NT2/D1 (cell line): ENCODE measurements at regions not wholly inside any gene's neighbourhood (a gene's known extent, or its start where the extent isn't known, plus 50 kb on each side); places are given as distances from the start of the nearest gene placed in this dataset.
"Not testable (repeated sequence)": the region's sequence is repeated elsewhere in the genome, so short reads cannot be mapped to it uniquely, and the experiment has no call there.

Experiments
- DNase-seq: peaks from one replicate; pipeline ENCODE4 v3.0.0-alpha.2; 2011; ENCODE audit warnings: low read depth, low spot score
- H3K27me3 ChIP-seq: 2 replicates; pipeline ENCODE4 v1.6.0; 2011; ENCODE audit warnings: mild to moderate bottlenecking; ENCODE audit not compliant: insufficient read length, insufficient read depth
- H3K36me3 ChIP-seq: 2 replicates; pipeline ENCODE4 v1.6.1; 2011; ENCODE audit warnings: mild to moderate bottlenecking, low read length, mixed read lengths; ENCODE audit not compliant: insufficient read depth, insufficient read length
- H3K4me1 ChIP-seq: 2 replicates; pipeline ENCODE4 v1.5.1; 2011; ENCODE audit not compliant: insufficient read depth, insufficient read length
- H3K4me3 ChIP-seq: 2 replicates; pipeline ENCODE4 v1.5.1; 2011; ENCODE audit warnings: low read depth; ENCODE audit not compliant: insufficient read length
- H3K9ac ChIP-seq: 2 replicates; pipeline ENCODE4 v1.6.0; 2011; ENCODE audit warnings: low read depth; ENCODE audit not compliant: insufficient read length
- H3K9me3 ChIP-seq: 2 replicates; pipeline ENCODE4 v1.5.1; 2011; ENCODE audit warnings: mild to moderate bottlenecking, low read length; ENCODE audit not compliant: insufficient read depth
- SUZ12 ChIP-seq: IDR thresholded peaks from 2 replicates; pipeline ENCODE4 v1.6.1; 2011; ENCODE audit not compliant: insufficient read length, insufficient read depth; ENCODE audit errors: extremely low read depth
- YY1 ChIP-seq: IDR thresholded peaks from 2 replicates; pipeline ENCODE4 v1.6.1; 2011; ENCODE audit not compliant: insufficient read length, insufficient read depth
- ZNF274 ChIP-seq: IDR thresholded peaks from 2 replicates; pipeline ENCODE4 v1.6.1; 2011; ENCODE audit warnings: mild to moderate bottlenecking, low read depth, low read length

GRCh38 chr11:100498780-100499179 is 188.3 kb upstream of the ARHGAP42 start:
- Histone ChIP-seq H3K9me3 (no peaks in the 10 kb centered on the region), H3K27me3 (no peaks in the 10 kb centered on the region), H3K4me3 (no peak overlapping the region), H3K9ac (no peak overlapping the region), H3K36me3 (no peaks in the 10 kb centered on the region), H3K4me1 (no peaks in the 10 kb centered on the region)
- DNase-seq, result no peak
- no peak for TF ChIP-seq SUZ12
- no peak for TF ChIP-seq YY1
- no peak for TF ChIP-seq ZNF274

GRCh38 chr11:100501450-100501849 is 185.6 kb upstream of the ARHGAP42 start:
- DNase-seq, result no peak
- Histone ChIP-seq H3K9me3 (no peaks in the 10 kb centered on the region), H3K4me3 (no peak overlapping the region), H3K4me1 (no peaks in the 10 kb centered on the region), H3K36me3 (no peaks in the 10 kb centered on the region), H3K9ac (no peak overlapping the region), H3K27me3 (no peaks in the 10 kb centered on the region)
- TF ChIP-seq ZNF274 (no peak), YY1 (no peak), SUZ12 (no peak)

- no peak overlapping the region for H3K9ac ChIP-seq
- H3K4me1 ChIP-seq, result no peaks in the 10 kb centered on the region
- H3K36me3 ChIP-seq, result no peaks in the 10 kb centered on the region
- H3K4me3 ChIP-seq, result no peak overlapping the region
- no peaks in the 10 kb centered on the region for H3K9me3 ChIP-seq
- no peak for DNase-seq
- H3K27me3 ChIP-seq, result no peaks in the 10 kb centered on the region
- TF ChIP-seq YY1 (no peak), SUZ12 (no peak)
Observed at GRCh38 chr11:100512475-100512874, 174.6 kb upstream of the ARHGAP42 start.

GRCh38 chr11:100515087-100515486 is 172.0 kb upstream of the ARHGAP42 start:
- Histone ChIP-seq H3K9me3 (no peaks in the 10 kb centered on the region), H3K4me3 (no peak overlapping the region), H3K36me3 (no peaks in the 10 kb centered on the region), H3K4me1 (no peaks in the 10 kb centered on the region), H3K27me3 (no peaks in the 10 kb centered on the region), H3K9ac (no peak overlapping the region)
- DNase-seq, result peak; percentile 39
- TF ChIP-seq ZNF274 (no peak), SUZ12 (no peak), YY1 (no peak)

GRCh38 chr11:100525197-100525596 is 161.9 kb upstream of the ARHGAP42 start:
- TF ChIP-seq ZNF274, result no peak
- TF ChIP-seq YY1, result no peak
- TF ChIP-seq SUZ12, result no peak
- Histone ChIP-seq H3K9ac (no peak overlapping the region), H3K4me1 (no peaks in the 10 kb centered on the region), H3K4me3 (no peak overlapping the region), H3K27me3 (no peaks in the 10 kb centered on the region), H3K9me3 (peaks cover 14% of the 10 kb centered on the region), H3K36me3 (no peaks in the 10 kb centered on the region)
- no peak for DNase-seq

- H3K9me3 ChIP-seq, result peaks cover 14% of the 10 kb centered on the region
- H3K27me3 ChIP-seq, result no peaks in the 10 kb centered on the region
- H3K4me1 ChIP-seq, result no peaks in the 10 kb centered on the region
- no peak overlapping the region for H3K4me3 ChIP-seq
- no peak for TF ChIP-seq SUZ12
- H3K9ac ChIP-seq, result no peak overlapping the region
- DNase-seq, result peak; percentile 13
- no peaks in the 10 kb centered on the region for H3K36me3 ChIP-seq
Observed at GRCh38 chr11:100525635-100526034, 161.5 kb upstream of the ARHGAP42 start.

GRCh38 chr11:100528872-100529416 is 158.1 kb upstream of the ARHGAP42 start:
- Histone ChIP-seq H3K9me3 (peaks cover 9% of the 10 kb centered on the region), H3K36me3 (no peaks in the 10 kb centered on the region), H3K9ac (no peak overlapping the region), H3K4me1 (no peaks in the 10 kb centered on the region), H3K4me3 (no peak overlapping the region), H3K27me3 (no peaks in the 10 kb centered on the region)
- no peak for DNase-seq
- TF ChIP-seq YY1 (no peak), SUZ12 (no peak), ZNF274 (no peak)

- not testable (repeated sequence) for H3K4me1 ChIP-seq, DNase-seq, H3K9me3 ChIP-seq, H3K9ac ChIP-seq, H3K36me3 ChIP-seq, H3K4me3 ChIP-seq, H3K27me3 ChIP-seq
Observed at GRCh38 chr11:100531290-100531689, 155.8 kb upstream of the ARHGAP42 start.
